ENCODE measurements at regions not wholly inside any gene's neighbourhood (a gene's known extent, or its start where the extent isn't known, plus 50 kb on each side); places are given as distances from the start of the nearest gene placed in this dataset.
"Not testable (repeated sequence)": the region's sequence is repeated elsewhere in the genome, so short reads cannot be mapped to it uniquely, and the experiment has no call there.

GRCh38 chr11:100409267-100409666, 277.8 kb upstream of the ARHGAP42 start:
- not testable (repeated sequence) for DNase-seq (ENCODE audit: low read depth)

- DNase-seq (ENCODE audit: low read depth): no peak
Measured at GRCh38 chr11:100419518-100419917, 267.6 kb upstream of the ARHGAP42 start.

GRCh38 chr11:100434821-100435641, 252.1 kb upstream of the ARHGAP42 start:
- DNase-seq (ENCODE audit: low read depth): no peak

GRCh38 chr11:100438376-100438775, 248.7 kb upstream of the ARHGAP42 start:
- DNase-seq (ENCODE audit: low read depth): no peak

GRCh38 chr11:100441086-100441485, 246.0 kb upstream of the ARHGAP42 start:
- DNase-seq (ENCODE audit: low read depth): no peak

- no peak for DNase-seq (ENCODE audit: low read depth)
Measured at GRCh38 chr11:100442017-100442416, 245.1 kb upstream of the ARHGAP42 start.

GRCh38 chr11:100445231-100445735, 241.8 kb upstream of the ARHGAP42 start:
- no peak for DNase-seq (ENCODE audit: low read depth)

GRCh38 chr11:100451801-100452460, 235.2 kb upstream of the ARHGAP42 start:
- DNase-seq (ENCODE audit: low read depth): not testable (repeated sequence)

- DNase-seq (ENCODE audit: low read depth): no peak
Measured at GRCh38 chr11:100459811-100460210, 227.3 kb upstream of the ARHGAP42 start.

GRCh38 chr11:100460426-100460825, 226.7 kb upstream of the ARHGAP42 start:
- no peak for DNase-seq (ENCODE audit: low read depth)

GRCh38 chr11:100467821-100468508, 219.1 kb upstream of the ARHGAP42 start:
- DNase-seq (ENCODE audit: low read depth): no peak

- DNase-seq (ENCODE audit: low read depth): no peak
Measured at GRCh38 chr11:100469835-100470234, 217.3 kb upstream of the ARHGAP42 start.

- DNase-seq (ENCODE audit: low read depth): no peak
Measured at GRCh38 chr11:100472727-100473389, 214.2 kb upstream of the ARHGAP42 start.

GRCh38 chr11:100473390-100473740, 213.7 kb upstream of the ARHGAP42 start:
- no peak for DNase-seq (ENCODE audit: low read depth)

GRCh38 chr11:100484948-100485347, 202.1 kb upstream of the ARHGAP42 start:
- DNase-seq (ENCODE audit: low read depth): no peak

GRCh38 chr11:100498780-100499179, 188.3 kb upstream of the ARHGAP42 start:
- DNase-seq (ENCODE audit: low read depth): no peak

- no peak for DNase-seq (ENCODE audit: low read depth)
Measured at GRCh38 chr11:100501450-100501849, 185.6 kb upstream of the ARHGAP42 start.

GRCh38 chr11:100512475-100512874, 174.6 kb upstream of the ARHGAP42 start:
- DNase-seq (ENCODE audit: low read depth): no peak

GRCh38 chr11:100515087-100515486, 172.0 kb upstream of the ARHGAP42 start:
- DNase-seq (ENCODE audit: low read depth): no peak

- DNase-seq (ENCODE audit: low read depth): no peak
Measured at GRCh38 chr11:100525197-100525596, 161.9 kb upstream of the ARHGAP42 start.

GRCh38 chr11:100525635-100526034, 161.5 kb upstream of the ARHGAP42 start:
- DNase-seq (ENCODE audit: low read depth): no peak

GRCh38 chr11:100528872-100529416, 158.1 kb upstream of the ARHGAP42 start:
- DNase-seq (ENCODE audit: low read depth): no peak
